GM19239 (cell line): ENCODE measurements at regions not wholly inside any gene's neighbourhood (a gene's known extent, or its start where the extent isn't known, plus 50 kb on each side); places are given as distances from the start of the nearest gene placed in this dataset.

Experiments used
- DNase-seq: peaks from one replicate; pipeline ENCODE4 v3.0.0; 2011; ENCODE audit warnings: low spot score; ENCODE audit not compliant: insufficient read length
- FAIRE-seq: peaks from 2 replicates; lab custom pipeline; 2011; peaks lifted over from hg19 to GRCh38; lab: Jason Lieb, UNC

- no peak for FAIRE-seq
- no peak for DNase-seq
Measured at GRCh38 chr6:159375014-159375413, 205.8 kb downstream of the FNDC1 start.

DNA sequence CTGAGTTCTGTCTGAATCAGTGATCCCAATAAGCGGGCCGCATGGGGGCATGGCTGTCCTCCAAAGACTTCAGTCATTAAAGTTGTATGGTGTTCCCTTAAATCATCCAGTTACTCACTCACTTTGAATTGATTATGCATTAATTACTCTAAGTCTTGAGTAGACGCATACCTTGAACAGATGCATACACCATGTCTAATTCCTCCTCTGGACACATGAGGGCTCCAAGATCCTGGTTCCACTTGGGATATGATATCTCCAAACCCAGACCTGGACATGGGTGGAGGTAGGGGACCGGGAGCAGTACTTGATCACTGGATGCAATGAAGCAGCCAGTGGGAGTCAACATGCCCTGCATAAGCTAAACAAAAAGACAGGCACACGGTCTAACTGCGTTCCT is 204.5 kb downstream of the FNDC1 start:
- no peak for DNase-seq
- FAIRE-seq = no peak

GRCh38 chr6:159372333-159372732 is 203.1 kb downstream of the FNDC1 start:
- DNase-seq = no peak
- FAIRE-seq = no peak

DNA sequence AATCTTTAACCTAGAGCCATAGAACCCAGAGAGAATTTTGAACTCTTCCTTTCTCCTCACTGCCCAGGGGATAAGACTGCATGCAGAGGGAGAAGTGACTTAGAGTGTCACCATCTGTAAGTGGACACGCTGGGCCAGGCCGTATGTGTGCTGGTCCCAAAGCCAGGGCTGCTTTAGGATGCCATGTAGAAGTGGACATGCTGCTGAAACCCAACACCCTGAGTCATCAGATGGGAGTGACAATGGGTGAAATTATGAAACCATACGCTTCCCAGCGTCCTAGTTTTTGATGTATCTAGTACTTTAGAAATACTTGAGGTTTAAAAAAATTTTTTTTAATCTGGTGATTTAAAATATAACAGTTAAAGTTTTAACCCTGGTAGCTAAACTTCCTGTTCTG is 191.1 kb downstream of the FNDC1 start:
- FAIRE-seq (no peak), DNase-seq (no peak)

DNA sequence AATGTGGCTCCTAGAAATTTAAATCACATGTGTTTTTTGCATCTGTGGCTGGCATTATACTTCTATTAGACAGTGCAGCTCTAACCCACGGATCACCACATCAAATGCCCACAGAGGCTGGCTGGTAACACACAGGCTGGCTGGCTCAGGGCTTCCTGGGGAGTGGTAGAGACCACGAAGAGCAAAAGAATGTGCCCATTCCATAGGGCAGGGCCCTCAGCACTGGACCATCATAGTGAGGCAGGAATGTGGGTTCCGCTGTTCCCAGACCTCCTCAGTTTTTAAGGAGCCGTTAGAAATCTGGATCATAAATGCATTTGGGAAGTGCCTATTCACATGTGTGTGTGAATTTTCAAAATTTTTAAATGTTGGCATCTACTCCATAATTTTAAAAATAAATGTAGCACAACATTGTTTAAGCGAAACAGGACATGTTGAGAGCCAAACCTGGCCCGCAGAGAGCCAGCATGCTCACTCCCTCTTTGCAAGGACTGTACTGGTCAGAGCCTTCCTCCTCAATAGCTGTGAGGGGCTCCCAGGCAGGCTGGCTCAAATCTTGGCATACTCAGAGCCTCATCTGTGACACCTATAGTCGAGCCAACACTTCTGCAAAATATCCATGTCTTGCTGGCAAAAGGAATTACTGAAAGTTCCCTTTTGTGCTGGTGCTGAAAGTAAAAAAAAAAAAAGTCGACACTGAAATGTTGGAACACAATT is 190.5 kb downstream of the FNDC1 start:
- DNase-seq (no peak), FAIRE-seq (no peak)

DNA sequence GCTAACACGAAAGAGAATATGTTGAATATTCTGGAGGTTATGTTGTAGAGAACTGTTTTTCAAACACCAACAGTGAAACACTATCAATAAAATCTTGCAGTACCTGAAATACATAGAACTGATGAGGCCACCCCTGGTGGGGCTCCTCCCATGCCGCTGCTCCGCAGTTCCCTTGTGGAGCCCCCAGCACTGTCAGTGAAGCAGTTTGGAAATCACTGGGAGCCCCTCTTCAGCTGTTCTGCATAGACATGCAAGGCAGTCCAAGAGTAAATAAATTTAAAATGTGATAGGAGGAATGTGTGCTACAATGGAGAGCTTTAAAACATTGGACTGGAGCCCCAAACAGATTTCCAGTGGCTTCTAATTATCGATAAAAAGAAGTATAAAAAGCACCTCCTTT is 189.4 kb downstream of the FNDC1 start:
- DNase-seq (no peak), FAIRE-seq (no peak)

- FAIRE-seq = no peak
- DNase-seq = no peak
Measured at GRCh38 chr6:159357211-159357915, 188.2 kb downstream of the FNDC1 start.

DNA sequence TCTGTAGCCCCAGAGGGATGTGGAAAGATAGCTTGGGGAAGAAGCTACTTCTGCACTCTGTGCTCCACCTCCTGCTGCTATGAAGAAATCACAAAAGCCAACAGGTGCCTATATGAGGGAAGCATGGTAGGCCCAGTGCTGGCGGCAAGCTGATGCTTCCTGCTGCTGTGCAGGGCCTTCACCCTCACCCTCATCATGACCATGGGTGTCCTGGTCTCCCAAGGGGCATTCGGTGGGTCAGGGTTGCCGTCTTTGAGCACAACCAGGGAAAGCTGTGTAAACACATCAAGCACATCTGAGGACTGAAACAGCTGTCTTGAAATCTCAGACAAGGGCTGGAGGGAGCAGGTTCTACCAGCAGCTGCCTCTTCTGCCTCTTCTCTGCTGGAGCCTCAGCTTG is 184.0 kb downstream of the FNDC1 start:
- FAIRE-seq (no peak), DNase-seq (no peak)

DNA sequence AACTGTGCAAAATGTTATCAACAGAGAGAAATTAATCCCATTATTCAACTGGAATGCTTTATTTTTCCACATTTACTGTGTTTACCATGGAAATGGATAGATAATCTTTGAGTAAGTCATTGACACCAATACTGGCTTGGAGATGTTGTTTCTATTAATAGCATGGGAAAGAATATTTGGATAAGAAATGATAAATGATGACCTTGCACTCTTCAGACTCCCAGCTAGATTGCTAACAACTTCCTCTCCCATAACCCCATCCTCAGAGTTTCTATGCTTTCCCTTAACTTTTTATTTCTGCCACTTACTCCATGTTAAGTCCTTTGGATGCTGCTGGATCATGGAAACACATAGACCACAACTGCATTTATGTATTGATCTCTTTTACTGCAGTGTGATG is 182.5 kb downstream of the FNDC1 start:
- DNase-seq (no peak), FAIRE-seq (no peak)

DNA sequence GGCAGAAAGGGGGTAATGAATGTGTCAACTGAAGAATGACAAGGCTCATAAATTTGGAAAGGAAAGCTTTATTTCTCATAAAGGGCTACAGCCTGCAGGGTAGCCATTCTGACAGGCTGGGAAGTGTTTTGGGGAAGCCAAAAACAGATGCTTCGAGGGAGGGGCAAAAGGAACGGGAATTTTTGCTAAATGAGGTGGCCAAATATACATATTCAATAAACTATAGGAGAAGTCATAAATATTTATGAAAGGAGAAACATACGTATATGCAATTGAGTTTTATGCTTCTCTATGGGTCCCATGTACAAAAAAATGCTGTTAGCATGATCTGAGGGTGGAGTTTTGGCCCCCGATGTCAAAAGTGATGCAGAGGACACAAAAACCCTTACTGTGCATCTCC is 180.7 kb downstream of the FNDC1 start:
- FAIRE-seq (no peak), DNase-seq (no peak)

DNA sequence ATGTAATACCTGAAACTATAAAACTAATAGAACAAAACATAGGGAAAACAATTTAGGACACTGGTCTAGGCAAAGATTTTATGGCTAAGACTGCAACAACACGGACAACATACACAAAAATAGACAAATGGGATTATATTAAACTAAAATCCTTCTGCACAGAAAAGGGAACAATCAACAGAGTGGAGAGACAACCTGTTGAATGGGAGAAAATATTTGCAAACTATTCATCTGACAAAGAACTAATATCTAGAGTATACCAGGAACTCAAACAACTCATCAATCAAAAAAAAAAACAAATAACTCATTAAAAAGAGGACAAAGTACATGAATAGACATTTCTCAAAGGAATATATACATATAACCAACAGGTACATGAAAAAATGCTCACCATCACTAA is 174.5 kb downstream of the FNDC1 start:
- DNase-seq (no peak), FAIRE-seq (no peak)

DNA sequence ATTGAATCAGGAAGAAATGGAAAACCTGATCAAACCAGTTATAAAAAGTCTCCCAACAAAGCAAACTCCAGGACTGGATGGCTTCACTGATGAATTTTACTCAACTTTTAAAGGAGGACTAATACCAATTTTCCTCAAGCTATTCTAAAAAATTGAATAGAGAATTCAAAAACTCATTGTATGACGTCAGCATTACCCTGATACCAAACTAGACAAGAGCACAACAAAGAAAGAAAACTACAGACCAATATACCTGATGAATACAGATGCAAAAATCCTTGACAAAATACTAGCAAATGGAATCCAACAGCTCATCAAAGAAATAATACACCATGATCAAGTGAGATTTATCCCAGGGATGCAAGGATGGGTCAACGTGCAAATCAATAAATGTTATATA is 172.9 kb downstream of the FNDC1 start:
- no peak for DNase-seq
- no peak for FAIRE-seq

DNA sequence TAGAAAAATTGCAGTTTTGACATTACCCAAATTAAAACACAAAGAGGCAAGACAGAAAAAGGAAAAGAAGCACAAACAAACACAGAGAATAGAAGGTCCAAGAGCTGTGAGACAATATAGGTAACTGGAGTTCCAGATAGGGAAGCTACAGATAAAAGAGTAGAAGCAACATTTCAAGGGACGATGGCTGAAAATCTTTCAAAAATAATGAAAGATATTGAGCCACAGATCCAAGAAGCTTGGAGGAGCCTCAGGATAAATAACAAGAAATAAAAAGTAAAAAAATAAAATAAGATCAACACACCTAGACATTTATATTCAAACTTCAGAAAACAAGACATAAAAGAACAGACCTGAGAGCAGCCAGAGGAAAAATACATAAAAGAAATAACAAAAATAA is 164.9 kb downstream of the FNDC1 start:
- FAIRE-seq (no peak), DNase-seq (no peak)

GRCh38 chr6:159331451-159331850 is 162.3 kb downstream of the FNDC1 start:
- FAIRE-seq (no peak), DNase-seq (no peak)

DNA sequence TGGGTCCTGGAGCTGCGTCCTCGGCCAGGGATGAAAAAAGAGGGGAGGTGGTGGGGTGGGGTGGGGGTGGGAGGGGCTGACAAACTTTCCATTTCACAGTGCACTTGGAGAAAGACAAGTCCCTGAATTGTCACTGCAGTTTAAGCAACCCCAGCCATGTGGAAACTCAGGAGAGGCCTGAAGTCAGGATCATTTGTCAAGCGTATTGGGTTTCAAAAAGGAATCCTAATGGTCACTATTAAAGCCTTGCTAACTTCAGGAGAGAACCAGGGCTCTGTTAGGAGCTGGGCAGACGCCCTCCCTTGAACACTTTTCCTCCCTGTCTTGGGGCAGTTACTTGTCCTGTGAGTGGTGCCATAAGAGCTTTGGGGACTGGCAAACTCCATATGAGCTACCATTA is 159.9 kb downstream of the FNDC1 start:
- DNase-seq = no peak

DNA sequence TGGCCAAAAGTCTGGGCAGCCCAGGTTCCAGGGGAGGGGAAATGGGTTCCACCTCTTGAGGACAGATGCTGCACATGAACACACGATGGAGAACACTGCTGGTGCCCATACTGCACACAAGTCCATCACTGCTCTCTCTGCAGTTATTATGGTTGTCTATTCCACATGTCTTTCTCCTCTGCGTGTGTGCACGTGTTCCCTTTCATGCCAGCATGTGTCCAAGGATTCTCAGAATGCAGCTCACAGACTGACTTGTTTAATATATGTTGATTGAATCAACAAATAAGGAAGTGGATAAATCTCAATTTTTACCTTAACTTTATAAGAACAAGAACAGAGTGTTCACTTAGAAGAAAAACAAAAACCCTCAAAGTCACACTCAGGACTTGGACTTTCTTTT is 158.9 kb downstream of the FNDC1 start:
- no peak for DNase-seq
- no peak for FAIRE-seq

More for the DNA sequence above, 159.9 kb downstream of the FNDC1 start:
- no peak for FAIRE-seq

GRCh38 chr6:159325476-159325875 is 156.3 kb downstream of the FNDC1 start:
- no peak for DNase-seq
- FAIRE-seq = no peak

DNA sequence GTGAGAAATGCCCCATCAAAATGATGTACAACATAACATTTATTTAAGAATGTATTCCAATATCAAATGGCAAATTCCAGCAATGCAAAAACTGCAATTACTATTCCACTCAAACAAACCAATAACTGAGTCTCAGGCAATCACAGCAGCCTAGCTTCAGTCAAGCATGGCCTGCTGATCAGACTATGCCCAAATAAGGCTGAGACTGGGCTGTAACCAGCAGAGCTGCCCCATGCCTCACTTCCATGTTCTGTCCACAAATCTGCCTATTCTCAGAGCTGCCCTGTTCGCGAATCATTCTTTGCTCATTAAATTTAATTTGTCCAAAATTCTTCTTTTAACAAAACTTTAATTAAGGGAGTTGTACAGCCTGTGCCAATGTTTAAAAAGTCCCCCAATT is 155.4 kb downstream of the FNDC1 start:
- DNase-seq (no peak), FAIRE-seq (no peak)
